ENCODE measurements at regions not wholly inside any gene's neighbourhood (a gene's known extent, or its start where the extent isn't known, plus 50 kb on each side); places are given as distances from the start of the nearest gene placed in this dataset.
"Not testable (repeated sequence)": the region's sequence is repeated elsewhere in the genome, so short reads cannot be mapped to it uniquely, and the experiment has no call there.

DNA sequence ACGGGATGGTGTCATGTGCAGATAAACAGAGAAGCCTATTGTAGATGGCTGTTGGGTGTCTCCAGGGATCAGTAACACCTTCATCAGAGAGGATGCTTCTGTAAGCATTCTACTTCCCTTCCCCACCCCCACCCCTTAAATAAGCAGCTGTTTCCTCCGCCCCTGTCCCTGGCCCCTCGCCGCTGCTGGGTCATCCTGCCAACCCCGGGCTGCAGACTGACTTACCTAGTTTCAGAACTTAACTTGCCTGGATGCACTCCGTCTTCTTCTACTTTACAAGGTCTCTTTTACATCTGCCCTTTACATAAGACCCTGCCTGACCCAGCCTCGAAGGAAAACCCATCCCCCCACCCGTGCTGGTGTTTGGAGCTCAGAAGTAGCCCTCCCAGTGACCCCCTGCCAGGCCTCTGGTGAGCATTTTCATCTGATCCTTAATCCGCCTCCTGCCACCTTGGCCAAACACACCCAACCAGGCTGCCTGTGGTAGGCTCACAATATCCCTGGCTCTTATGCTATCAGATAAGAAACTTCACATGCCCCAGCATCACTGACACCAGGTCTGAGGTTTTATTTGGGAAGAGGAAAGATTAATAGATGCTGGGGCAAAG, 103.0 kb upstream of the HES1 start:
- TF ChIP-seq, protein P1, sequence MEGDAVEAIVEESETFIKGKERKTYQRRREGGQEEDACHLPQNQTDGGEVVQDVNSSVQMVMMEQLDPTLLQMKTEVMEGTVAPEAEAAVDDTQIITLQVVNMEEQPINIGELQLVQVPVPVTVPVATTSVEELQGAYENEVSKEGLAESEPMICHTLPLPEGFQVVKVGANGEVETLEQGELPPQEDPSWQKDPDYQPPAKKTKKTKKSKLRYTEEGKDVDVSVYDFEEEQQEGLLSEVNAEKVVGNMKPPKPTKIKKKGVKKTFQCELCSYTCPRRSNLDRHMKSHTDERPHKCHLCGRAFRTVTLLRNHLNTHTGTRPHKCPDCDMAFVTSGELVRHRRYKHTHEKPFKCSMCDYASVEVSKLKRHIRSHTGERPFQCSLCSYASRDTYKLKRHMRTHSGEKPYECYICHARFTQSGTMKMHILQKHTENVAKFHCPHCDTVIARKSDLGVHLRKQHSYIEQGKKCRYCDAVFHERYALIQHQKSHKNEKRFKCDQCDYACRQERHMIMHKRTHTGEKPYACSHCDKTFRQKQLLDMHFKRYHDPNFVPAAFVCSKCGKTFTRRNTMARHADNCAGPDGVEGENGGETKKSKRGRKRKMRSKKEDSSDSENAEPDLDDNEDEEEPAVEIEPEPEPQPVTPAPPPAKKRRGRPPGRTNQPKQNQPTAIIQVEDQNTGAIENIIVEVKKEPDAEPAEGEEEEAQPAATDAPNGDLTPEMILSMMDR (IDR thresholded peaks at IDR 0.05; ENCODE audit: control insufficient read depth, extremely low read depth, insufficient read depth), result no peak
- no peak for DNase-seq (ENCODE audit: low read depth)
- no peak overlapping the region for H3K4me3 ChIP-seq (ENCODE audit: low read depth, low read length)

GRCh38 chr3:194034346-194035336, 101.3 kb upstream of the HES1 start:
- H3K4me3 ChIP-seq (ENCODE audit: low read depth, low read length), result no peak overlapping the region
- no peak for DNase-seq (ENCODE audit: low read depth)
- TF ChIP-seq, protein P1 (IDR thresholded peaks at IDR 0.05; ENCODE audit: control insufficient read depth, extremely low read depth, insufficient read depth), result no peak

DNA sequence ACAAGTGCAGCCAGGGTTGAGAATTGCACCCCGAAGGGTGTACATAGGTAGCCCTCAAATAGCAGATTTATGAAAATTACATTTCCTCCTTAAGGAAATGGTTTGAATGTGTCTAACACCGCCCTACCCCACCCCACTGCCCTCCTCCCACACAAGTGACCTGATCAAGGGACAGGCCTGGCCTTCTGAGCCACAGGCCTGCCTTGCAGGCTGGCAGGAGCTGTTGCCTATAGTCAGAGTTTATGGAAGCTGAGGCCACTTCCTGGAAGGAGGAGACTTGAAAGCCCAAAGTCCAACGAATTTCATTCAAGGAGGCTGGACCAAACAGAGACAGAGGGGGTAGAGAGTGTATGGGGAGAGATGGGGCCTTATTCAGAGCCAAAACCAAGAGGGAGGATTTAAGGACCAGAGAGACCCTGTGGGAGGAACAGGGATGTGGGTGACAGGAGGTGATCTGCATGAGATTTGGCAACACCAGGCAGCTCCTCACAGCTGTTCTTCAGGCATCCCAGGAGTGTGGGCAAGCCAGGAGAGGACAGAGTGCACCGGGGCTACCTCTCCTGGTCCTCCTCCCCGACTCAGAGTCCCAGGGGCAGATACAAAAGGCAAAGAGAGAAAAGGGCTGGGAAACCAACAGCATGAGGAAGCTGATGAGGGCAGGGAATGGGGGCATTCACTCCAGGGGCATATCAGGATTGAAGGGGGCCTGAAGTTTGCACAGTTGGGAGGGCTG, 100.4 kb upstream of the HES1 start:
- TF ChIP-seq, protein P1 (IDR thresholded peaks at IDR 0.05; ENCODE audit: control insufficient read depth, extremely low read depth, insufficient read depth), result no peak
- no peak overlapping the region for H3K4me3 ChIP-seq (ENCODE audit: low read depth, low read length)
- DNase-seq (ENCODE audit: low read depth), result no peak

GRCh38 chr3:194036842-194037241, 99.1 kb upstream of the HES1 start:
- H3K4me3 ChIP-seq (ENCODE audit: low read depth, low read length), result no peak overlapping the region
- TF ChIP-seq, protein P1 (IDR thresholded peaks at IDR 0.05; ENCODE audit: control insufficient read depth, extremely low read depth, insufficient read depth), result no peak
- DNase-seq (ENCODE audit: low read depth), result no peak

DNA sequence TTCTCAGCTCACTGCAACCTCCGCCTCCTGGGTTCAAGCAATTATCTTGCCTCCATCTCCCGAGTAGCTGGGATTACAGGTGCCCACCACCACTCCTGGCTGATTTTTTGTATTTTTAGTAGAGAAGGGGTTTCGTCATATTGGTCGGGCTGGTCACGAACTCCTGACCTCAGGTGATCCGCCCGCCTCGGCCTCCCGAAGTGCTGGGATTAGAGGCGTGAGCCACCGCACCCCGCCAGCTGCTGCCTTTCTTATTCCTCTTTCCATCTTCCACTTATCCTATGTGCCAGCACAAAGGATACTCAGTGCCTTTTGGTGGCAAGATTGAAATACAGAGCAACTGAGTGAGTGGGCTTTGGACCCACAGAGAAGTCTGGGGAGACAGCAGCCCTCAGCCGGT, 97.6 kb upstream of the HES1 start:
- H3K4me3 ChIP-seq (ENCODE audit: low read depth, low read length); DNase-seq (ENCODE audit: low read depth): not testable (repeated sequence)

DNA sequence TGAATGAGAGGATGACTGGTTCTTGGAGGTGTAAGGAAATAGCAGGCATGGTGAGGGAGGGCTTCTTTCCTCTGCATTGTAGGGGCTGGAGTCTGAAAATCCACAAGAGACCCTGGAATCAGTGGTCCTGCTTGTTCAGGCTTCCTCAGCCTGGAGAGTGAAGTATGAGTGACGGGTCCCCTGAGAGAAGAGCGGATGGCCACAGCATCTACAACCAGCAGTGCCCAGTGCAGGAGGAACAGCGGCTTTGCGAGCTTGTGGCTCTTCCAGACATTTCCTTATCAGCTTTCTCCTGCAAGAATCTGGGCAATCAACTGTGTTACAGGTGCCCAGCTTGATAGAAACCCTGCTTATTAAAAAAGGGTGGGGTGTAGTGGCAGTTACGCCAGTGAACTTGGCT, 97.0 kb upstream of the HES1 start:
- DNase-seq (ENCODE audit: low read depth), result no peak
- no peak overlapping the region for H3K4me3 ChIP-seq (ENCODE audit: low read depth, low read length)
- TF ChIP-seq, protein P1 (IDR thresholded peaks at IDR 0.05; ENCODE audit: control insufficient read depth, extremely low read depth, insufficient read depth), result no peak

All from LNCaP clone FGC (cell line).